HepG2 (cell line): ENCODE measurements at regions not wholly inside any gene's neighbourhood (a gene's known extent, or its start where the extent isn't known, plus 50 kb on each side); places are given as distances from the start of the nearest gene placed in this dataset.

Experiments used
- BCL6 ChIP-seq: IDR thresholded peaks from 2 replicates; pipeline ENCODE4 v1.6.1; 2016; ENCODE audit warnings: missing genetic modification reagents, missing compliant biosample characterization
- MAFG ChIP-seq: sonication (generic); formaldehyde crosslinking; IDR thresholded peaks from 2 replicates; pipeline ENCODE4 v1.5.1; 2020; ENCODE audit warnings: mild to moderate bottlenecking, missing genetic modification reagents
- MTA1 ChIP-seq: sonication (generic); formaldehyde crosslinking; IDR thresholded peaks from 2 replicates; pipeline ENCODE4 v1.4.0; 2020; ENCODE audit warnings: missing genetic modification reagents, mild to moderate bottlenecking, borderline replicate concordance
- NFIC ChIP-seq: IDR thresholded peaks from 2 replicates; pipeline ENCODE4 v1.6.1; 2012; ENCODE audit warnings: mild to moderate bottlenecking, low read length, inconsistent platforms
- STAG1 ChIP-seq: sonication (generic); formaldehyde crosslinking; IDR thresholded peaks from 2 replicates; pipeline ENCODE4 v1.4.0; 2020; ENCODE audit warnings: missing genetic modification reagents
- TSC22D2 ChIP-seq: sonication (generic); formaldehyde crosslinking; IDR thresholded peaks from 2 replicates; pipeline ENCODE4 v1.5.1; 2020; ENCODE audit warnings: missing genetic modification reagents, mild to moderate bottlenecking, borderline replicate concordance
- ZIK1 ChIP-seq: sonication (generic); formaldehyde crosslinking; IDR thresholded peaks from 2 replicates; pipeline ENCODE4 v1.5.0; 2020; ENCODE audit warnings: mild to moderate bottlenecking, low read depth, missing genetic modification reagents, borderline replicate concordance
- ZNF205 ChIP-seq: IDR thresholded peaks from 2 replicates; pipeline ENCODE4 v1.6.1; 2018; ENCODE audit warnings: missing biosample characterization, missing genetic modification reagents
- ZNF724P ChIP-seq: sonication (generic); formaldehyde crosslinking; IDR thresholded peaks from 2 replicates; pipeline ENCODE4 v1.8.0; 2022; ENCODE audit warnings: missing genetic modification reagents, borderline replicate concordance
- TF ChIP-seq, protein P1 (sequence below): sonication (generic); formaldehyde crosslinking; IDR thresholded peaks from 2 replicates; pipeline ENCODE4 v1.5.1; 2020; ENCODE audit warnings: missing genetic modification reagents, mild to moderate bottlenecking, borderline replicate concordance
- TF ChIP-seq, protein P2 (sequence below): sonication (generic); formaldehyde crosslinking; IDR thresholded peaks from 2 replicates; pipeline ENCODE4 v1.5.0; 2020; ENCODE audit warnings: missing genetic modification reagents, mild to moderate bottlenecking, borderline replicate concordance
- TF ChIP-seq, protein P3 (sequence below): sonication (generic); formaldehyde crosslinking; conservative IDR thresholded peaks from 2 replicates; pipeline ENCODE4 v1.4.0; 2020; ENCODE audit warnings: mild to moderate bottlenecking, missing genetic modification reagents, moderate library complexity
- TF ChIP-seq, protein P4 (sequence below): sonication (generic); formaldehyde crosslinking; IDR thresholded peaks from 2 replicates; pipeline ENCODE4 v1.4.0; 2020; ENCODE audit warnings: mild to moderate bottlenecking, missing genetic modification reagents
- TF ChIP-seq, protein P5 (sequence below): sonication (generic); formaldehyde crosslinking; IDR thresholded peaks from 2 replicates; pipeline ENCODE4 v1.5.1; 2020; ENCODE audit warnings: missing genetic modification reagents, mild to moderate bottlenecking, borderline replicate concordance
- TF ChIP-seq, protein P6 (sequence below): sonication (generic); formaldehyde crosslinking; IDR thresholded peaks from 2 replicates; pipeline ENCODE4 v1.4.0; 2020; ENCODE audit warnings: low read depth, mild to moderate bottlenecking, missing genetic modification reagents
- TF ChIP-seq, protein P7 (sequence below): sonication (generic); formaldehyde crosslinking; IDR thresholded peaks from 2 replicates; pipeline ENCODE4 v1.4.0; 2020; ENCODE audit warnings: mild to moderate bottlenecking, low read depth, missing genetic modification reagents

DNA sequence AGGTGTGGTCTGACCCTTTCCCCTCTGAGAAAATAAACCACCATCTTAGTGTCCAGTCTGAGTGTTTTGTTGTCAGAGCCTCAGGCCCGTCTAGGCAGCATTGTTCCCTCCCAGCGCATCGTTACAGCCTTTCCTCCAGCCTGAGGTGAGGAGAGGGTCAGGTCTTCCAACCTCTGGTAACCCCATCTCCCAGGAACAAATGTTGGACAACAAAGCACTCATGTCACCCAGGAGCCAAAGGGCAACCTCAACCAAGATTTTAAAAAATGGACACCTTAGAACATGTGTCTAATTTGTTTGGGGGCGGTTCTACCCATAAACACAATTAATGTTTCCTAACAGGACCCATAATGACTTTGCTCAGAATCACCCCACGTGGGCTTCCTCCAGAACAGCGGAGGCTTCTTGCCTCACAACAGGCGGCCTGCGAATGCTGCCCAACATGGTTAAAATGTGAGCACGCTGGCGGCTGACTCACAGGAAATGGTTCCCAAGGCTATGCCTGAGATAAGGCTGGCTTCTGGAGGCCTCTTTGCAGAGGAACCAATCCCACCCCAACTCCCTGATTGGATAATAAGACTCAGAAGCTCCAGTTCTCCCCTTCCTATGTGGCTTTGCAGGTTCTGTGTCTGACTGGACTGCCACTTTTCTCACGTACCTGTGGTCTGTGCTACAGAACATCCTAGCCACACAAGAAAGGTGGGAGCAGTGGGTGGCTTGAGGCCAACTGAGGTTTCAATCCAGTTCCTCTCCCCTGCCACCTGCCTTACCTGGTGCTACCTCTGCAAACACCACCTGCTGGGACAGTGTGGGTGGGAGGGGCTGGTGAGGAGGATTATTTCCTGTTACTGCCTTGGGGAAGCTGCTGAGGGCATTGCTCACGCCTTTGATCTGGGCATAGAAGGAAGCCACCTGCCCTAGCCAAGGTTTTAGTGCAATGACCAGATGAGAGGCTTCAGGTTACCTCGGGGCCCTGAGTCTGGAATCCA lies 108.8 kb downstream of the B3GNT2 start (continued):
- TF ChIP-seq, protein P1, sequence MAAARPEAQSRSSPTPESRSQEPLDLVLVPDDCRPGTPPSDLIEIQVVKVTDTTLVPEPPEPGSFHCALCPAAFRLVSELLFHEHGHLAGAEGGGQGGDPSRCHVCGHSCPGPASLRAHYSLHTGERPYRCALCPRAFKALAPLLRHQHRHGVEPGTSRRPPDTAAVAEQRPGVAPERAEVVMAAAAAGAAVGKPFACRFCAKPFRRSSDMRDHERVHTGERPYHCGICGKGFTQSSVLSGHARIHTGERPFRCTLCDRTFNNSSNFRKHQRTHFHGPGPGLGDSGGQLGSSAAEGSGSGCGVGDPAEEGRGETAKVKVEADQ, result no peak
- TF ChIP-seq ZNF205 (CRISPR knock-in tag), result no peak
- TF ChIP-seq STAG1 (CRISPR knock-in tag), result no peak
- no peak for TF ChIP-seq NFIC
- no peak for TF ChIP-seq ZNF724P (CRISPR knock-in tag)
- TF ChIP-seq, protein P2, sequence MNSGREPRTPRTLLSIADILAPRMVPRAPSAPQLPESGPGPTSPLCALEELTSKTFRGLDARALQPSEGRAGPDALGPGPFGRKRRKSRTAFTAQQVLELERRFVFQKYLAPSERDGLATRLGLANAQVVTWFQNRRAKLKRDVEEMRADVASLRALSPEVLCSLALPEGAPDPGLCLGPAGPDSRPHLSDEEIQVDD, result no peak
- TF ChIP-seq, protein P3, sequence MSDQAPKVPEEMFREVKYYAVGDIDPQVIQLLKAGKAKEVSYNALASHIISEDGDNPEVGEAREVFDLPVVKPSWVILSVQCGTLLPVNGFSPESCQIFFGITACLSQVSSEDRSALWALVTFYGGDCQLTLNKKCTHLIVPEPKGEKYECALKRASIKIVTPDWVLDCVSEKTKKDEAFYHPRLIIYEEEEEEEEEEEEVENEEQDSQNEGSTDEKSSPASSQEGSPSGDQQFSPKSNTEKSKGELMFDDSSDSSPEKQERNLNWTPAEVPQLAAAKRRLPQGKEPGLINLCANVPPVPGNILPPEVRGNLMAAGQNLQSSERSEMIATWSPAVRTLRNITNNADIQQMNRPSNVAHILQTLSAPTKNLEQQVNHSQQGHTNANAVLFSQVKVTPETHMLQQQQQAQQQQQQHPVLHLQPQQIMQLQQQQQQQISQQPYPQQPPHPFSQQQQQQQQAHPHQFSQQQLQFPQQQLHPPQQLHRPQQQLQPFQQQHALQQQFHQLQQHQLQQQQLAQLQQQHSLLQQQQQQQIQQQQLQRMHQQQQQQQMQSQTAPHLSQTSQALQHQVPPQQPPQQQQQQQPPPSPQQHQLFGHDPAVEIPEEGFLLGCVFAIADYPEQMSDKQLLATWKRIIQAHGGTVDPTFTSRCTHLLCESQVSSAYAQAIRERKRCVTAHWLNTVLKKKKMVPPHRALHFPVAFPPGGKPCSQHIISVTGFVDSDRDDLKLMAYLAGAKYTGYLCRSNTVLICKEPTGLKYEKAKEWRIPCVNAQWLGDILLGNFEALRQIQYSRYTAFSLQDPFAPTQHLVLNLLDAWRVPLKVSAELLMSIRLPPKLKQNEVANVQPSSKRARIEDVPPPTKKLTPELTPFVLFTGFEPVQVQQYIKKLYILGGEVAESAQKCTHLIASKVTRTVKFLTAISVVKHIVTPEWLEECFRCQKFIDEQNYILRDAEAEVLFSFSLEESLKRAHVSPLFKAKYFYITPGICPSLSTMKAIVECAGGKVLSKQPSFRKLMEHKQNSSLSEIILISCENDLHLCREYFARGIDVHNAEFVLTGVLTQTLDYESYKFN (CRISPR knock-in tag), result no peak; the same call in 1 of the 2 replicates
- no peak for TF ChIP-seq MTA1 (CRISPR knock-in tag)
- no peak for TF ChIP-seq TSC22D2 (CRISPR knock-in tag)
- TF ChIP-seq, protein P4, sequence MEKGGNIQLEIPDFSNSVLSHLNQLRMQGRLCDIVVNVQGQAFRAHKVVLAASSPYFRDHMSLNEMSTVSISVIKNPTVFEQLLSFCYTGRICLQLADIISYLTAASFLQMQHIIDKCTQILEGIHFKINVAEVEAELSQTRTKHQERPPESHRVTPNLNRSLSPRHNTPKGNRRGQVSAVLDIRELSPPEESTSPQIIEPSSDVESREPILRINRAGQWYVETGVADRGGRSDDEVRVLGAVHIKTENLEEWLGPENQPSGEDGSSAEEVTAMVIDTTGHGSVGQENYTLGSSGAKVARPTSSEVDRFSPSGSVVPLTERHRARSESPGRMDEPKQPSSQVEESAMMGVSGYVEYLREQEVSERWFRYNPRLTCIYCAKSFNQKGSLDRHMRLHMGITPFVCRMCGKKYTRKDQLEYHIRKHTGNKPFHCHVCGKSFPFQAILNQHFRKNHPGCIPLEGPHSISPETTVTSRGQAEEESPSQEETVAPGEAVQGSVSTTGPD (CRISPR knock-in tag), result no peak
- no peak for TF ChIP-seq ZIK1
- TF ChIP-seq, protein P5, sequence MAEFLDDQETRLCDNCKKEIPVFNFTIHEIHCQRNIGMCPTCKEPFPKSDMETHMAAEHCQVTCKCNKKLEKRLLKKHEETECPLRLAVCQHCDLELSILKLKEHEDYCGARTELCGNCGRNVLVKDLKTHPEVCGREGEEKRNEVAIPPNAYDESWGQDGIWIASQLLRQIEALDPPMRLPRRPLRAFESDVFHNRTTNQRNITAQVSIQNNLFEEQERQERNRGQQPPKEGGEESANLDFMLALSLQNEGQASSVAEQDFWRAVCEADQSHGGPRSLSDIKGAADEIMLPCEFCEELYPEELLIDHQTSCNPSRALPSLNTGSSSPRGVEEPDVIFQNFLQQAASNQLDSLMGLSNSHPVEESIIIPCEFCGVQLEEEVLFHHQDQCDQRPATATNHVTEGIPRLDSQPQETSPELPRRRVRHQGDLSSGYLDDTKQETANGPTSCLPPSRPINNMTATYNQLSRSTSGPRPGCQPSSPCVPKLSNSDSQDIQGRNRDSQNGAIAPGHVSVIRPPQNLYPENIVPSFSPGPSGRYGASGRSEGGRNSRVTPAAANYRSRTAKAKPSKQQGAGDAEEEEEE (CRISPR knock-in tag), result no peak
- TF ChIP-seq, protein P6, sequence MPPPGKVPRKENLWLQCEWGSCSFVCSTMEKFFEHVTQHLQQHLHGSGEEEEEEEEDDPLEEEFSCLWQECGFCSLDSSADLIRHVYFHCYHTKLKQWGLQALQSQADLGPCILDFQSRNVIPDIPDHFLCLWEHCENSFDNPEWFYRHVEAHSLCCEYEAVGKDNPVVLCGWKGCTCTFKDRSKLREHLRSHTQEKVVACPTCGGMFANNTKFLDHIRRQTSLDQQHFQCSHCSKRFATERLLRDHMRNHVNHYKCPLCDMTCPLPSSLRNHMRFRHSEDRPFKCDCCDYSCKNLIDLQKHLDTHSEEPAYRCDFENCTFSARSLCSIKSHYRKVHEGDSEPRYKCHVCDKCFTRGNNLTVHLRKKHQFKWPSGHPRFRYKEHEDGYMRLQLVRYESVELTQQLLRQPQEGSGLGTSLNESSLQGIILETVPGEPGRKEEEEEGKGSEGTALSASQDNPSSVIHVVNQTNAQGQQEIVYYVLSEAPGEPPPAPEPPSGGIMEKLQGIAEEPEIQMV (CRISPR knock-in tag), result no peak
- TF ChIP-seq, protein P7, sequence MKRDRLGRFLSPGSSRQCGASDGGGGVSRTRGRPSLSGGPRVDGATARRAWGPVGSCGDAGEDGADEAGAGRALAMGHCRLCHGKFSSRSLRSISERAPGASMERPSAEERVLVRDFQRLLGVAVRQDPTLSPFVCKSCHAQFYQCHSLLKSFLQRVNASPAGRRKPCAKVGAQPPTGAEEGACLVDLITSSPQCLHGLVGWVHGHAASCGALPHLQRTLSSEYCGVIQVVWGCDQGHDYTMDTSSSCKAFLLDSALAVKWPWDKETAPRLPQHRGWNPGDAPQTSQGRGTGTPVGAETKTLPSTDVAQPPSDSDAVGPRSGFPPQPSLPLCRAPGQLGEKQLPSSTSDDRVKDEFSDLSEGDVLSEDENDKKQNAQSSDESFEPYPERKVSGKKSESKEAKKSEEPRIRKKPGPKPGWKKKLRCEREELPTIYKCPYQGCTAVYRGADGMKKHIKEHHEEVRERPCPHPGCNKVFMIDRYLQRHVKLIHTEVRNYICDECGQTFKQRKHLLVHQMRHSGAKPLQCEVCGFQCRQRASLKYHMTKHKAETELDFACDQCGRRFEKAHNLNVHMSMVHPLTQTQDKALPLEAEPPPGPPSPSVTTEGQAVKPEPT, result no peak
- no peak for TF ChIP-seq BCL6 (CRISPR knock-in tag)
- TF ChIP-seq MAFG, result no peak
